ENCODE measurements at regions not wholly inside any gene's neighbourhood (a gene's known extent, or its start where the extent isn't known, plus 50 kb on each side); places are given as distances from the start of the nearest gene placed in this dataset.

DNA sequence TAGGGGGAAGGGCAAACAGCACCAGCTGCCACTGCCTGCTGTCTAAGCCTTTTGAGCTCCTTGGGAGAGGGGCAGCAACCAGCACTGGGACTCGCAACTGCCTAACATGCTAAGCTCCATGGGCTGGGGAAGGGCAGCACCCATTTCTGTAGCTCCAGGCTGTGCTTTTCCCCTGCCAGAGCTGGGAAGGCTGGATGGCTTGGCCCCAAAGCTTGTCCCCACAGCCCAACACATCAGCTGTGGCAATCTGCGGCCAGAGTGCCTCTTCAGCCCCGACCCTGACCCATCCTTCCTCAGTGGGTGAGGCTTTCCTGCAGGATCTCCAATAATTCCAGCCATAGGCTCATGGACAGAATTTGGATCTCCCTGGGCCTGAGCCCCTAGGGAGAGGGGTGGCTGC is 551.3 kb downstream of the TMEM135 start:
- TF ChIP-seq, protein P1, sequence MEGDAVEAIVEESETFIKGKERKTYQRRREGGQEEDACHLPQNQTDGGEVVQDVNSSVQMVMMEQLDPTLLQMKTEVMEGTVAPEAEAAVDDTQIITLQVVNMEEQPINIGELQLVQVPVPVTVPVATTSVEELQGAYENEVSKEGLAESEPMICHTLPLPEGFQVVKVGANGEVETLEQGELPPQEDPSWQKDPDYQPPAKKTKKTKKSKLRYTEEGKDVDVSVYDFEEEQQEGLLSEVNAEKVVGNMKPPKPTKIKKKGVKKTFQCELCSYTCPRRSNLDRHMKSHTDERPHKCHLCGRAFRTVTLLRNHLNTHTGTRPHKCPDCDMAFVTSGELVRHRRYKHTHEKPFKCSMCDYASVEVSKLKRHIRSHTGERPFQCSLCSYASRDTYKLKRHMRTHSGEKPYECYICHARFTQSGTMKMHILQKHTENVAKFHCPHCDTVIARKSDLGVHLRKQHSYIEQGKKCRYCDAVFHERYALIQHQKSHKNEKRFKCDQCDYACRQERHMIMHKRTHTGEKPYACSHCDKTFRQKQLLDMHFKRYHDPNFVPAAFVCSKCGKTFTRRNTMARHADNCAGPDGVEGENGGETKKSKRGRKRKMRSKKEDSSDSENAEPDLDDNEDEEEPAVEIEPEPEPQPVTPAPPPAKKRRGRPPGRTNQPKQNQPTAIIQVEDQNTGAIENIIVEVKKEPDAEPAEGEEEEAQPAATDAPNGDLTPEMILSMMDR (IDR thresholded peaks at IDR 0.05): no peak

DNA sequence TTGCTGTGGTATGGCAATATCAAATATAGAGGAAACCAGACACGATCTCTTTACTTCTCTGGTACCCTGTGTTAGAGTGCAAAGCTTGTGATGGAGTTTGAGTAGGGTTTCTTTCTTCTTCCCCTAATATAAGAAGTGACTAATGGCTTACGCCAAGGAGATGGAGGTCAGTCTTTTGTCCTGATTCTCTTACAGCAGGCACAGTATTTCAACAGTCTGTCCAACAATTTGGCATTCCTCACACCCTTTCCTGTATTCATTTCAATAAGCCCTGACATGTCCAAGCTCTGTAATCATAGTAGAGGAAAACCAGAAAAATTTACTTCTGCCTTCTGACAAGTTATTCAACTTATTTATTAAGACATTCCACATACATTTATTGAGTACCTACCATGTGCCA is 546.2 kb downstream of the TMEM135 start:
- TF ChIP-seq, protein P1 (IDR thresholded peaks at IDR 0.05): no peak

DNA sequence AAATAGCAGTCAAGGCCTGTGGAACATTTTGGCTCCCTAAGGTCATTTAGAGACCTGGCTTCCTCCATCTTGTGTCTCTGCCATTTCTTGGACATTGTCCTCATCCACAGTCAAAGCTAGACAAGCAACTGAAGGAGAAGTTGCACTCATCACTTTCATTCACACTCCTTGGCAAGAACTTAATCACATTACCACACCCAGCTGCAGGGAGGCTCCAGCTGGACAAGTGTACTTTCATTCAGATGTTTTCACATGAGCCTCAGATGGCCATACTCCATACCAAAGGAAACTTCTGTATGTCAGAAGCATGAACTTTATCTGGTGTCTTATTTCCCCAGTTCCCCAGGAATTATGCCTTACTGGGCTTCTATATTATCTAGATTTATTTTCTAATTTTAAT is 537.4 kb downstream of the TMEM135 start:
- TF ChIP-seq, protein P1 (IDR thresholded peaks at IDR 0.05): no peak

DNA sequence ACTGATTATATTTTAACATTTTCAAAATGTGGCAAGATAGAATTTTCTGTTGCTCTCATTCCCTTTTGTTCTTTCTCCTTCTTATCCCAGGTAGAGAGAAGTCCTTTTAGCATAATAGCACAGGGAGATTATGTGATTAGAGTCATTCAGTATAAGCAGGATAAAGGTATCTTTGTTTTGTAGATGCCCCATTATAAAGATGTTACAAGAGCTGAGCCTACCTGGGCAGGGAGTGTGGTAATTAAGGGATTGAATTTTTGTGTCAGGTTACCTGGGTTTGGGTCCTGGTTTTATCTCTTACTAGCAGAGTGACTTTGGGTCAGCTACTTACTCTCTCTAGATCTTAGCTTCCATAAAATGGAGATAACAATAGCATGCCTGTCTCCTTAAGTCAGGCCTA is 536.5 kb downstream of the TMEM135 start:
- TF ChIP-seq, protein P1 (IDR thresholded peaks at IDR 0.05): no peak

DNA sequence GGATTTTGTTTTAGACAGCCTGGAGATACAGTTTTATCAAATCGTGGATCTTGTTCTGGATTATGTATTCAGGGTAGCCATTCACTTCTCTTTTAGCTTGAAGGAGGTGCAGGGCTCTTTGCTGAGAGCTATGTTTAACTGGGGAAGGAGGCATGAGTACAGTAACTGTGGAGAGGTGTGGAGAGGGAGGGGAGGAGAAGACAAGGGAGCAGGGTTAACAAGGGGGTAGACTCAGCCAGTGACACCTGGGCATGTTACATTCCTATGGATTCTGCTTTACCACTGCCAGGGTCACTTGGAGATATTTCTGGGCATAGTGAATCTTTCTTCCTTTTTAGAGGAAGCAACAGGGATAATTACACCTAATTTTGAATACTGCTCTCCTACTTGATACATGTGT is 536.0 kb downstream of the TMEM135 start:
- TF ChIP-seq, protein P1 (IDR thresholded peaks at IDR 0.05): no peak

DNA sequence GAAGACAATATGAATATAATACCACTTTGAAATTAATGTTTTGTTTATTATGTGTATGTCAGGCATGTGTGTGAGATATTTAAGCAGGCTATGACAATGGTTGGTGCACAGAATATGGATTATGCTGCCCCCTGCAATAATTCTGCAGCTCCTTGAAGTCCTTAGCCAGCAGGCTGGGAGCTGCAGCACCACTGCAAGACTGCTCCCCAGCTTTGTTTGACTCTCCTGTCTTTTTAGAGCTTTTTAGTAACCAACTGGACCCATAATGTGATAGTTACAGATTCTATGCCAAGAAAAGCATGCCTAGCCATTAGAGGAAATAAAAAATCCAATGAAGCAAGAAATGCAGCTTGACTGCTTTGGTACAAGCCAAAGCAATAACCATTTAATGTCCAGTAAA is 535.1 kb downstream of the TMEM135 start:
- TF ChIP-seq, protein P1 (IDR thresholded peaks at IDR 0.05): no peak

DNA sequence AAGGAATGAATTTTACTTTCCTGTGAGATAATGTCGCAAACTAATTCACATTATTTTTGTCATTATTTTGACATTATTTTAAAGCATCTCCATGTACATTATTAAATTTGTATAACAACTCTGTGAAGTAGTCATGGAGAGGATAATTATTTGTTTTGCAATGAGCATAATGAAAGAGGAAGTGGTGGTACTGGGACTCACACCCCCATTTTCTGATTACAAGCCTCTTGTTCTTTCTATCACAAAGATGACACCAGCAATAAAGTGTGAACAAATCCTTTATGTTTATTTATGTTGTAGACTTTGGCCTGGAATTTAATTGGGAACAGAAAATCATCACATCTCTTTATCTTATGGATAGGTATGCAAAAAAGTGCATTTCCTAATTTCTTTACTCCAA is 522.6 kb downstream of the TMEM135 start:
- TF ChIP-seq, protein P1 (IDR thresholded peaks at IDR 0.05): no peak

DNA sequence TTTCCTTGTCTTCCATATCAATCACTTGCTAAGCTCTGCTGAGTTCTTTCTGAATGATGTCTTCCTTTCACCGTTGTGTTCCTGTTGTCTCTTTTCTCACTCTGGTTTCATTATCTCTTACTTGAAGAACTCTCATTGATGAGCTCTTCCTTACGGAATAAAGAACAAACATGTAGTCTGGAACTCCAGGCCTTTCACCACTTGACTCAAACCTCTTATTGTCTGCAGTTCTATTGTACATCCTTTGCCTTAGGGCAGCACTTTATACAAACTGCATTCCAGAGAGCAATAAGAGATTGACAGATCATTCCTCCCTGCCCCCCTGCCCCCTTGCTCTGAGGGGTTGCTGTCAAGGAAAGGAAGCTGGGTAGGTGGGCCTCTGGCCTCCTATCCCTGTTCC is 517.4 kb downstream of the TMEM135 start:
- TF ChIP-seq, protein P1 (IDR thresholded peaks at IDR 0.05): no peak

Measured in LNCAP (cell line).